AG09309 (cell line): ENCODE measurements at regions not wholly inside any gene's neighbourhood (a gene's known extent, or its start where the extent isn't known, plus 50 kb on each side); places are given as distances from the start of the nearest gene placed in this dataset.
A peak's percentile ranks its signal among the peaks of the same experiment; 100 is the strongest.

Source experiments
- DNase-seq: peaks from one replicate; pipeline ENCODE4 v3.0.0-alpha.2; 2010; ENCODE audit warnings: low read depth
- H3K4me3 ChIP-seq: 2 replicates; pipeline ENCODE4 v1.5.1; 2011; ENCODE audit warnings: mild to moderate bottlenecking, low read depth, low read length, moderate library complexity; ENCODE audit not compliant: control insufficient read depth
- CTCF ChIP-seq: IDR thresholded peaks from 2 replicates; pipeline ENCODE4 v1.5.1; 2011; ENCODE audit warnings: mild to moderate bottlenecking, low read depth, low read length, inconsistent platforms; ENCODE audit not compliant: insufficient read depth, control insufficient read depth; ENCODE audit errors: missing control alignments

DNA sequence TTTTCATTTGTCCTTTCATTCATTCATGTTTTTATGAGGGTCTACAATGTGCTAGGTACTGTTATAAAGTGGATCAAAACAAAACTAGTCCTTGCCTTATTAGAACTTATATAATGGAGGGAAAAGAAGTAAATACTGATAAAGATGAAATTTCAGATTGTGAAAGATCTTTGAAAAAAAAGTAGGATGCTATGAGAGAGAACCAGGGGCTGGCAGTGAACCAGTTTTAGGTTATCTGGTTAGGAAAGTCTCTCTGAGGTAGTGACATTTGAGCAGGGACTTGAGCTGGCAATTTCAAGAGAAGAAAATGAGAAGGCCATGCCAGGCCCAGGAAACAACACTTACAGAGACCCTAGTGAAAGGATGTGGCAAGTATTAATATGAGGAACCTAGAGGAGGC lies 57.3 kb upstream of the E2F7 start:
- no peak for TF ChIP-seq CTCF
- no peak for DNase-seq

GRCh38 chr12:77122236-77122635 lies 56.9 kb upstream of the E2F7 start:
- no peak overlapping the region for H3K4me3 ChIP-seq
- DNase-seq = peak; percentile 93
- no peak for TF ChIP-seq CTCF

More for the DNA sequence above, 57.3 kb upstream of the E2F7 start:
- no peak overlapping the region for H3K4me3 ChIP-seq

- DNase-seq = no peak
- no peak for TF ChIP-seq CTCF
- no peak overlapping the region for H3K4me3 ChIP-seq
Observed at GRCh38 chr12:77120156-77121085, 55.1 kb upstream of the E2F7 start.

DNA sequence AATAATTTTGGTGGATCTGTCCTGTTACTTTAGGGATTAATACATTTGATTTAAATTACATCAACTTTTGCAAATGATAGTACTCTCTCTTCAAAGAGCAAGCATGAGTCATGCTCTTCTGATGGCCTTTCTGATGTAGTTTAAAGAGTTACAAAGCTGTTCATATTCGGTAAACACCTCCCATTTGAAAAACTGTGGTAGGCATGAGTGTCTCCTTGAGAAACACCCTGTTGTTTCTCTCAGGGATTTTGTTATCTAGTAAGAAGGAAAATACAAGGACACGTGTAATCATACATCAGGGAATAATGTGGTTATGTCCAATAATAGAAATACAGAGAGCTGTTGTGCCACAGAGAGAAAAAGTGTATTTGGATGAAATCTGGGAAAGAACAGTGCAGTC lies 53.3 kb upstream of the E2F7 start:
- no peak overlapping the region for H3K4me3 ChIP-seq
- TF ChIP-seq CTCF = no peak
- DNase-seq = no peak

GRCh38 chr12:77116277-77116676 lies 50.9 kb upstream of the E2F7 start:
- DNase-seq = no peak
- no peak for TF ChIP-seq CTCF
- H3K4me3 ChIP-seq = no peak overlapping the region

- TF ChIP-seq CTCF = no peak
- H3K4me3 ChIP-seq = no peak overlapping the region
- no peak for DNase-seq
Observed at GRCh38 chr12:77115471-77115870, 50.1 kb upstream of the E2F7 start.
